Kidney epithelial cell (primary cell): ENCODE measurements at regions not wholly inside any gene's neighbourhood (a gene's known extent, or its start where the extent isn't known, plus 50 kb on each side); places are given as distances from the start of the nearest gene placed in this dataset.

ENCODE experiments used
- DNase-seq: peaks from one replicate; pipeline ENCODE4 v3.0.0-alpha.2; 2010; ENCODE audit warnings: low read depth
- H3K27me3 ChIP-seq: 2 replicates; pipeline ENCODE4 v1.6.0; 2011; ENCODE audit warnings: low read length; ENCODE audit not compliant: control insufficient read depth, insufficient read depth
- H3K36me3 ChIP-seq: 2 replicates; pipeline ENCODE4 v1.5.1; 2011; ENCODE audit warnings: low read length; ENCODE audit not compliant: control insufficient read depth, insufficient read depth
- H3K4me3 ChIP-seq: 2 replicates; pipeline ENCODE4 v1.5.1; 2011; ENCODE audit warnings: low read depth, mild to moderate bottlenecking, control low read depth, low read length
- CTCF ChIP-seq: IDR thresholded peaks from 2 replicates; pipeline ENCODE4 v1.5.1; 2011; ENCODE audit warnings: mild to moderate bottlenecking, moderate library complexity, low read length, control low read depth, inconsistent platforms; ENCODE audit not compliant: insufficient read depth, poor library complexity, severe bottlenecking

- no peaks in the 10 kb centered on the region for H3K36me3 ChIP-seq
- H3K4me3 ChIP-seq: no peak overlapping the region
- no peaks in the 10 kb centered on the region for H3K27me3 ChIP-seq
- no peak for TF ChIP-seq CTCF
- no peak for DNase-seq
Observed at GRCh38 chr6:54463354-54464024, 155.2 kb downstream of the TINAG start.

GRCh38 chr6:54465649-54466300, 157.5 kb downstream of the TINAG start:
- no peak for TF ChIP-seq CTCF
- no peak for DNase-seq
- Histone ChIP-seq H3K27me3 (no peaks in the 10 kb centered on the region), H3K36me3 (no peaks in the 10 kb centered on the region), H3K4me3 (no peak overlapping the region)

GRCh38 chr6:54467384-54467783, 159.1 kb downstream of the TINAG start:
- no peak for DNase-seq
- H3K27me3 ChIP-seq: no peaks in the 10 kb centered on the region
- no peak overlapping the region for H3K4me3 ChIP-seq
- no peak for TF ChIP-seq CTCF
- no peaks in the 10 kb centered on the region for H3K36me3 ChIP-seq

GRCh38 chr6:54473328-54473727, 165.1 kb downstream of the TINAG start:
- DNase-seq: no peak
- Histone ChIP-seq H3K36me3 (no peaks in the 10 kb centered on the region), H3K27me3 (no peaks in the 10 kb centered on the region), H3K4me3 (no peak overlapping the region)
- TF ChIP-seq CTCF: no peak

GRCh38 chr6:54474898-54475297, 166.7 kb downstream of the TINAG start:
- Histone ChIP-seq H3K27me3 (no peaks in the 10 kb centered on the region), H3K36me3 (no peaks in the 10 kb centered on the region), H3K4me3 (no peak overlapping the region)
- no peak for TF ChIP-seq CTCF
- DNase-seq: no peak

GRCh38 chr6:54481091-54481490, 172.8 kb downstream of the TINAG start:
- no peaks in the 10 kb centered on the region for H3K27me3 ChIP-seq
- H3K36me3 ChIP-seq: no peaks in the 10 kb centered on the region
- no peak overlapping the region for H3K4me3 ChIP-seq
- TF ChIP-seq CTCF: no peak
- DNase-seq: no peak
